GM23248 (cell line): ENCODE measurements at regions not wholly inside any gene's neighbourhood (a gene's known extent, or its start where the extent isn't known, plus 50 kb on each side); places are given as distances from the start of the nearest gene placed in this dataset.

Experiments
- DNase-seq: peaks from one replicate; pipeline ENCODE4 v3.0.0-alpha.2; 2015
- H2AFZ ChIP-seq: fragments of 200-600 bp; sonication (generic); 2 replicates; pipeline ENCODE4 v1.6.1; 2016; ENCODE audit warnings: antibody characterized with exemption
- H3F3A ChIP-seq: fragments of 200-600 bp; sonication (generic); 2 replicates; pipeline ENCODE4 v1.6.1; 2016; ENCODE audit warnings: mild to moderate bottlenecking, antibody characterized with exemption, mixed run types; ENCODE audit not compliant: insufficient read depth
- H3K27ac ChIP-seq: fragments of 200-600 bp; sonication (generic); 2 replicates; pipeline ENCODE4 v1.5.1; 2016; ENCODE audit warnings: mild to moderate bottlenecking
- H3K27me3 ChIP-seq: fragments of 200-600 bp; sonication (generic); replicated peaks from 2 replicates; pipeline ENCODE4 v1.6.1; 2016; ENCODE audit warnings: mild to moderate bottlenecking; ENCODE audit not compliant: insufficient read depth
- H3K36me3 ChIP-seq: fragments of 200-600 bp; sonication (generic); 2 replicates; pipeline ENCODE4 v1.6.1; 2016; ENCODE audit warnings: low read depth, mild to moderate bottlenecking
- H3K4me1 ChIP-seq: fragments of 200-600 bp; sonication (generic); 2 replicates; pipeline ENCODE4 v1.6.1; 2016; ENCODE audit warnings: mild to moderate bottlenecking; ENCODE audit not compliant: insufficient read depth
- H3K4me2 ChIP-seq: fragments of 200-600 bp; sonication (generic); one replicate; pipeline ENCODE4 v1.6.1; 2016; ENCODE audit warnings: mild to moderate bottlenecking; ENCODE audit not compliant: unreplicated experiment
- H3K4me3 ChIP-seq: fragments of 200-600 bp; sonication (generic); 2 replicates; pipeline ENCODE4 v1.5.1; 2016; ENCODE audit warnings: mild to moderate bottlenecking
- H3K79me2 ChIP-seq: fragments of 200-600 bp; sonication (generic); 2 replicates; pipeline ENCODE4 v1.6.1; 2016; ENCODE audit warnings: mild to moderate bottlenecking; ENCODE audit not compliant: insufficient read depth
- H3K9ac ChIP-seq: fragments of 200-600 bp; sonication (generic); 2 replicates; pipeline ENCODE4 v1.6.1; 2016; ENCODE audit warnings: mild to moderate bottlenecking
- H3K9me2 ChIP-seq: fragments of 200-600 bp; sonication (generic); 2 replicates; pipeline ENCODE4 v1.6.1; 2016; ENCODE audit warnings: mixed run types, mild to moderate bottlenecking, moderate library complexity; ENCODE audit not compliant: insufficient read depth
- H3K9me3 ChIP-seq: fragments of 200-600 bp; sonication (generic); one replicate; pipeline ENCODE4 v1.6.1; 2017; ENCODE audit warnings: low read depth
- H4K20me1 ChIP-seq: fragments of 200-600 bp; sonication (generic); 2 replicates; pipeline ENCODE4 v1.6.0; 2016; ENCODE audit not compliant: insufficient read depth
- EZH2 ChIP-seq: fragments of 200-600 bp; sonication (generic); IDR thresholded peaks from 2 replicates; pipeline ENCODE4 v1.6.1; 2018; ENCODE audit warnings: antibody characterized with exemption, mild to moderate bottlenecking; ENCODE audit not compliant: insufficient read depth, poor library complexity, severe bottlenecking
- EZH2phosphoT487 ChIP-seq: fragments of 200-600 bp; sonication (generic); IDR thresholded peaks from 2 replicates; pipeline ENCODE4 v1.6.1; 2018; ENCODE audit warnings: antibody characterized with exemption, moderate library complexity, mild to moderate bottlenecking, low read depth; ENCODE audit not compliant: insufficient read depth
- WGBS, 2 experiments: methylation state at CpG; one replicate each; pipeline ENCODE4 v1.1.6; 2015 to 2017; ENCODE audit warnings: low lambda C conversion rate in 2 of 2, low coverage in 1 of 2; ENCODE audit errors: missing lambda C conversion rate in 2 of 2; 5-methylcytosine and 5-hydroxymethylcytosine counted together
- in situ Hi-C: fragments of 300-500 bp; cut with MboI; formaldehyde crosslinking; loops from 2 replicates; pipeline ENCODE4 v1.15.0; 2020

DNA sequence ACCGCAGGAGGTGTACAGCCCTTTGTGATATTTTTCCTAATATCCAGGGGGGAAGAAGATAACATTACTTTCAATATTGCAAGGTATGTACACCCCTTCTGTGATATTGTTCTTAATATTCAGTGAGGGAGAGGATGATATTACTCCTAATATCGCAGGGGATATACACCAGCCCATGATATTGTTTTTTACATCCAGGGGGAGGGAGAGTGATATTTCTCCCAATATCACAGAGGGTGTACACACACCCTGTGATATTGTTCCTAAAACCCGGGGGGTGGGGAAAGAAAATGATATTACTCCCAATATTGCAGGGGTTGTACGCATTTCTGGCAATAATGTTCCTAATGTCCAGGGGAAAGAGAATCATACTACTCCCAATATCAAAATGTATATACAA lies 58.0 kb upstream of the SLC25A48 start:
- Histone ChIP-seq H3K27me3 (no peaks in the 10 kb centered on the region), H3K4me2 (no peak overlapping the region), H4K20me1 (no peaks in the 10 kb centered on the region), H3K36me3 (no peaks in the 10 kb centered on the region), H3K4me1 (no peaks in the 10 kb centered on the region), H3K9ac (no peak overlapping the region), H2AFZ (no peak overlapping the region), H3K79me2 (no peaks in the 10 kb centered on the region), H3K4me3 (no peak overlapping the region), H3K9me2 (no peaks in the 10 kb centered on the region), H3F3A (no peaks in the 10 kb centered on the region), H3K27ac (no peak overlapping the region), H3K9me3 (no peaks in the 10 kb centered on the region)
- 47 to 49% methylated on average over 4 of the region's 4 CpGs for WGBS, 2 experiments
- in situ Hi-C loops, result no loop called here
- TF ChIP-seq EZH2phosphoT487 (no peak), EZH2 (no peak)
- no peak for DNase-seq

DNA sequence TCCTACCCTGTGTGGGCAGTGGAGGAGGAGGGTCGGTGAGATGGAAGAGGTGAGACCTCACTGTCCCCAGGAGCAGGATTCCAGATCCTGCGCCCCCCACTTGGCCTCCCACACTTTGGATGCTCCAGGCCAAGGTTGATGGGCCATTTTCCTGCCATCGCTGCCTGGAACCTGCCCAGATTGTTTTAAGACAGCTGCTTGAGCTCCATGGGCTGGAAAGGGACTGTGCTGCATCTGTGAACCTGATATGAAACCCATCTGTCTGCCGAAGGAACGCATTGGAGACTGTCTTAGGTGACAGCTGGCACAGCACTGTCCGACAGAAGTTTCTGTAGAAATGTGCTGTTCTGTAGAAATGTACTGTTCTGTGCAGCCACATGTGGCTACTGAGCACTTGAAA lies 72.7 kb upstream of the SLC25A48 start:
- Histone ChIP-seq H2AFZ (no peak overlapping the region), H4K20me1 (no peaks in the 10 kb centered on the region), H3K27ac (no peak overlapping the region), H3K36me3 (no peaks in the 10 kb centered on the region), H3F3A (no peaks in the 10 kb centered on the region), H3K79me2 (no peaks in the 10 kb centered on the region), H3K27me3 (no peaks in the 10 kb centered on the region), H3K4me2 (no peak overlapping the region), H3K4me1 (no peaks in the 10 kb centered on the region), H3K9me2 (no peaks in the 10 kb centered on the region), H3K9ac (no peak overlapping the region), H3K9me3 (no peaks in the 10 kb centered on the region), H3K4me3 (no peak overlapping the region)
- in situ Hi-C loops, result no loop called here
- 24 to 39% methylated on average over 6 of the region's 6 CpGs for WGBS, 2 experiments
- no peak for DNase-seq
- TF ChIP-seq EZH2phosphoT487 (no peak), EZH2 (no peak)

DNA sequence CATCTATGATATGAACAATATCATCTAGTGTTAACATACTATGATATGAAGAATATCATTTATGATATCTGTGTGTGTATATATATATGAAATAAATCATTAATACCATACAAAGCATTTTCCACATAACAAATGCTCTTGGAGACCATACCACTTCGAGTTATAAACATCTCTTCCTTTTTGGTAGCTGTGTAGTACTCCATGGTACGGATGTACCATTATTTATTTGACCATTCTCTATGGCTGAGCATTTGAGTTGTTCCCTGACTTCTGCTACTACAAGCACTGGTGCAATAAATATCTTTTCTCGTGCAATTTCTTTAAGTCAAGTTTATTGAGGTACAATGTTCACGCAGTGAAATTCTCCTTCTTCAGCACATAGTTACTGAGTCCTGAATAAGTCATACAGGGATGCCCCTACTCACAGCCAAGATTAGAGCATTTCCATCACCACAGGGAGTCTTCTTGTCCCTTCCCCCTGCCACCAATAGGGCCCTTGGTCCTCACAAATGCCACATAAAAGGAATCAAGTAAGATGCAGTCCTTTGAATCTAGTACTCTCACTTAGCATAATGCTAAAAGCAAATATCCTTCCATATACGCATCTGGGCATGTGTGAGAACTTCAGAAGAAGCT lies 75.2 kb upstream of the SLC25A48 start:
- H3K9me3 ChIP-seq, result no peaks in the 10 kb centered on the region
- no peaks in the 10 kb centered on the region for H3K79me2 ChIP-seq
- H3K27ac ChIP-seq, result no peak overlapping the region
- H4K20me1 ChIP-seq, result no peaks in the 10 kb centered on the region
- TF ChIP-seq EZH2 (no peak), EZH2phosphoT487 (no peak)
- H3K4me3 ChIP-seq, result no peak overlapping the region
- WGBS, 2 experiments, result 68% methylated on average over 5 of the region's 5 CpGs
- no peak overlapping the region for H3K9ac ChIP-seq
- H3F3A ChIP-seq, result no peaks in the 10 kb centered on the region
- in situ Hi-C loops, result no loop called here
- no peaks in the 10 kb centered on the region for H3K36me3 ChIP-seq
- no peak for DNase-seq
- H3K9me2 ChIP-seq, result no peaks in the 10 kb centered on the region
- H3K4me1 ChIP-seq, result no peaks in the 10 kb centered on the region
- no peak overlapping the region for H2AFZ ChIP-seq
- H3K4me2 ChIP-seq, result no peak overlapping the region
- no peaks in the 10 kb centered on the region for H3K27me3 ChIP-seq

DNA sequence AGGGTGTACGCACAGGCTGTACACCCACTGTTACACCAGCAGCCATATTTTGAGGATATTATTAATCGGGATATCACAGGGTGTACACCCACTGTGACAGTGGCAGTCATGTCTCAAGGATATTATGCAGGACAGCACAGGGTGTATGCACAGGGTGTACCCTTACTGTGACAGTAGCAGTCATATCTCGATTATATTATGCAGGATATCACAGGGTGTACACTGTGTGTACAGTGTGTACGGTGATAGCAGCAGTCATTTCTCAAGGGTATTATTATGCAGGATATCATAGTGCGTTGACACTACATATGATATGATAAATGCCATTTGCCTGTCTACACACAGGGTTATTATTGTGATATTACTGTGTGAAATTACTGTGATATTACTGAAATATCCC lies 80.5 kb upstream of the SLC25A48 start:
- no peak for DNase-seq
- in situ Hi-C loops, result no loop called here
- Histone ChIP-seq H3K27ac (no peak overlapping the region), H3K4me3 (no peak overlapping the region), H3K9ac (no peak overlapping the region), H3K9me3 (no peaks in the 10 kb centered on the region), H3F3A (no peaks in the 10 kb centered on the region), H3K27me3 (no peaks in the 10 kb centered on the region), H4K20me1 (no peaks in the 10 kb centered on the region), H3K4me1 (no peaks in the 10 kb centered on the region), H2AFZ (no peak overlapping the region), H3K4me2 (no peak overlapping the region), H3K36me3 (no peaks in the 10 kb centered on the region), H3K9me2 (no peaks in the 10 kb centered on the region), H3K79me2 (no peaks in the 10 kb centered on the region)
- 59 to 63% methylated on average over 5 of the region's 5 CpGs for WGBS, 2 experiments
- TF ChIP-seq EZH2phosphoT487 (no peak), EZH2 (no peak)

DNA sequence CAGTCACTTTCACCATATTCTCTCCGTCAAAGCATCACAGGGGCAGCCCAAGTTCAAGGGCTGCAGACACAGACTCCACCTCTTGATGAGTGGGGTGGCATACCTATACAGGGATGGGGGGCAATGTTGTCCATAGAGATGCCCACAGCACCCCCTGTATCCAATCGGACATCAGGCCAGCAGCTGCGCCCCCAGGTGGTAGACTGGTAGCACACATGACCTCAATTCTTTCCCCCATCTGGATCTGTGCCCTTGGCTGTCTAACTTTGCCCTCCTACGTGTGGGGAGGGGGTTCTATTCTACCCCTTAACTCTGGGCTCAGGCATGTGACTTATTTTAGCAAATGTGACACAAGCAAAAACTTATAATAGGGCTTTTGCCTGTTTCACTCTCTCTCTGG lies 84.0 kb upstream of the SLC25A48 start:
- no peak overlapping the region for H3K4me2 ChIP-seq
- no peak overlapping the region for H3K27ac ChIP-seq
- TF ChIP-seq EZH2 (no peak), EZH2phosphoT487 (no peak)
- H3K9ac ChIP-seq, result no peak overlapping the region
- WGBS, 2 experiments, result 41 to 49% methylated on average over 4 of the region's 4 CpGs
- no peaks in the 10 kb centered on the region for H4K20me1 ChIP-seq
- H3K4me1 ChIP-seq, result no peaks in the 10 kb centered on the region
- no peaks in the 10 kb centered on the region for H3F3A ChIP-seq
- no peak overlapping the region for H3K4me3 ChIP-seq
- no peaks in the 10 kb centered on the region for H3K27me3 ChIP-seq
- in situ Hi-C loops, result no loop called here
- no peak for DNase-seq
- no peaks in the 10 kb centered on the region for H3K9me3 ChIP-seq
- no peaks in the 10 kb centered on the region for H3K79me2 ChIP-seq
- H3K36me3 ChIP-seq, result no peaks in the 10 kb centered on the region
- H3K9me2 ChIP-seq, result no peaks in the 10 kb centered on the region
- no peak overlapping the region for H2AFZ ChIP-seq
